ENCODE measurements at regions not wholly inside any gene's neighbourhood (a gene's known extent, or its start where the extent isn't known, plus 50 kb on each side); places are given as distances from the start of the nearest gene placed in this dataset.

- no peak for DNase-seq (ENCODE audit: extremely low spot score, unreplicated experiment)
- Mint-ChIP-seq H3K4me1 (ENCODE audit: unreplicated experiment) (no peaks in the 10 kb centered on the region), H3K27me3 (ENCODE audit: unreplicated experiment) (no peaks in the 10 kb centered on the region), H3K27ac (ENCODE audit: unreplicated experiment) (no peak overlapping the region), H3K4me3 (ENCODE audit: unreplicated experiment) (no peak overlapping the region), H3K9me3 (ENCODE audit: unreplicated experiment) (peaks cover 38% of the 10 kb centered on the region), H3K36me3 (ENCODE audit: unreplicated experiment) (no peaks in the 10 kb centered on the region)
- no peak for TF ChIP-seq CTCF (IDR thresholded peaks at IDR 0.05)
Measured at GRCh38 chrX:5399403-5399802, 829.3 kb downstream of the NLGN4X start.

GRCh38 chrX:5397409-5397808 is 831.3 kb downstream of the NLGN4X start:
- Mint-ChIP-seq H3K27ac (ENCODE audit: unreplicated experiment) (no peak overlapping the region), H3K27me3 (ENCODE audit: unreplicated experiment) (no peaks in the 10 kb centered on the region), H3K4me3 (ENCODE audit: unreplicated experiment) (no peak overlapping the region), H3K4me1 (ENCODE audit: unreplicated experiment) (no peaks in the 10 kb centered on the region), H3K9me3 (ENCODE audit: unreplicated experiment) (peaks cover 30% of the 10 kb centered on the region), H3K36me3 (ENCODE audit: unreplicated experiment) (no peaks in the 10 kb centered on the region)
- no peak for TF ChIP-seq CTCF (IDR thresholded peaks at IDR 0.05)
- no peak for DNase-seq (ENCODE audit: extremely low spot score, unreplicated experiment)

- no peaks in the 10 kb centered on the region for H3K4me1 Mint-ChIP-seq (ENCODE audit: unreplicated experiment)
- H3K36me3 Mint-ChIP-seq (ENCODE audit: unreplicated experiment) = no peaks in the 10 kb centered on the region
- peaks cover 42% of the 10 kb centered on the region for H3K9me3 Mint-ChIP-seq (ENCODE audit: unreplicated experiment)
- no peak for DNase-seq (ENCODE audit: extremely low spot score, unreplicated experiment)
- no peak for TF ChIP-seq CTCF (IDR thresholded peaks at IDR 0.05)
- no peak overlapping the region for H3K4me3 Mint-ChIP-seq (ENCODE audit: unreplicated experiment)
- H3K27me3 Mint-ChIP-seq (ENCODE audit: unreplicated experiment) = no peaks in the 10 kb centered on the region
- no peak overlapping the region for H3K27ac Mint-ChIP-seq (ENCODE audit: unreplicated experiment)
Measured at GRCh38 chrX:5390376-5390775, 838.3 kb downstream of the NLGN4X start.

- H3K27me3 Mint-ChIP-seq (ENCODE audit: unreplicated experiment) = no peaks in the 10 kb centered on the region
- H3K36me3 Mint-ChIP-seq (ENCODE audit: unreplicated experiment) = no peaks in the 10 kb centered on the region
- H3K9me3 Mint-ChIP-seq (ENCODE audit: unreplicated experiment) = peaks cover 32% of the 10 kb centered on the region
- no peak for TF ChIP-seq CTCF (IDR thresholded peaks at IDR 0.05)
- no peaks in the 10 kb centered on the region for H3K4me1 Mint-ChIP-seq (ENCODE audit: unreplicated experiment)
- H3K27ac Mint-ChIP-seq (ENCODE audit: unreplicated experiment) = no peak overlapping the region
- no peak for DNase-seq (ENCODE audit: extremely low spot score, unreplicated experiment)
- H3K4me3 Mint-ChIP-seq (ENCODE audit: unreplicated experiment) = no peak overlapping the region
Measured at GRCh38 chrX:5388087-5388486, 840.6 kb downstream of the NLGN4X start.

- Mint-ChIP-seq H3K9me3 (ENCODE audit: unreplicated experiment) (peaks cover 25% of the 10 kb centered on the region), H3K27ac (ENCODE audit: unreplicated experiment) (no peak overlapping the region), H3K4me1 (ENCODE audit: unreplicated experiment) (no peaks in the 10 kb centered on the region), H3K4me3 (ENCODE audit: unreplicated experiment) (no peak overlapping the region), H3K27me3 (ENCODE audit: unreplicated experiment) (no peaks in the 10 kb centered on the region), H3K36me3 (ENCODE audit: unreplicated experiment) (no peaks in the 10 kb centered on the region)
- no peak for DNase-seq (ENCODE audit: extremely low spot score, unreplicated experiment)
- no peak for TF ChIP-seq CTCF (IDR thresholded peaks at IDR 0.05)
Measured at GRCh38 chrX:5380426-5380825, 848.2 kb downstream of the NLGN4X start.
